Spleen (tissue), 11 donors: ENCODE measurements at regions not wholly inside any gene's neighbourhood (a gene's known extent, or its start where the extent isn't known, plus 50 kb on each side); places are given as distances from the start of the nearest gene placed in this dataset.

Source experiments
- DNase-seq: peaks from one replicate; pipeline ENCODE4 v3.0.0-alpha.2; 2020
- H3K27ac ChIP-seq, 8 donors: fragments of 200-600 bp; sonication (generic) in 7 of 8; 1 replicate in 4 of 8; 2 replicates in 4 of 8; pipeline versions ENCODE4 v1.5.0 to v1.8.0; 2016 to 2021; ENCODE audit warnings: inconsistent platforms in 4 of 8, mild to moderate bottlenecking in 4 of 8, moderate library complexity in 1 of 8
- H3K27me3 ChIP-seq, 7 donors: fragments of 200-600 bp; sonication (generic) in 6 of 7; replicated peaks in 1 of 7; 1 replicate in 4 of 7; 2 replicates in 3 of 7; pipeline versions ENCODE4 v1.5.0 to v1.8.0; 2016 to 2021; ENCODE audit warnings: inconsistent platforms in 3 of 7, mild to moderate bottlenecking in 1 of 7
- H3K36me3 ChIP-seq, 6 donors: fragments of 200-600 bp; sonication (generic) in 5 of 6; 1 replicate in 4 of 6; 2 replicates in 2 of 6; pipeline versions ENCODE4 v1.5.0 to v1.8.0; 2016 to 2021; ENCODE audit warnings: inconsistent platforms in 2 of 6
- H3K4me1 ChIP-seq, 6 donors: fragments of 200-600 bp; sonication (generic) in 5 of 6; 1 replicate in 3 of 6; 2 replicates in 3 of 6; pipeline versions ENCODE4 v1.5.0 to v1.8.0; 2016 to 2021; ENCODE audit warnings: inconsistent platforms in 3 of 6
- H3K4me3 ChIP-seq, 8 donors: fragments of 200-600 bp; sonication (generic) in 7 of 8; 1 replicate in 4 of 8; 2 replicates in 4 of 8; pipeline versions ENCODE4 v1.5.0 to v1.8.0; 2016 to 2021; ENCODE audit warnings: inconsistent platforms in 4 of 8, mild to moderate bottlenecking in 4 of 8, moderate library complexity in 2 of 8
- H3K9me3 ChIP-seq, 8 donors: fragments of 200-600 bp; sonication (generic) in 7 of 8; 1 replicate in 4 of 8; 2 replicates in 4 of 8; pipeline versions ENCODE4 v1.5.0 to v1.8.0; 2016 to 2021; ENCODE audit warnings: inconsistent platforms in 4 of 8
- CTCF ChIP-seq, 11 experiments: fragments of 200-600 bp in 7 of 11; fragments of 450-650 bp in 4 of 11; sonication (generic) in 4 of 11; IDR thresholded peaks in 8 of 11; conservative IDR thresholded peaks in 3 of 11; 1 replicate in 7 of 11; 2 replicates in 4 of 11; pipeline versions ENCODE4 v1.4.0 to v1.8.0; 2016 to 2021; ENCODE audit warnings: antibody characterized with exemption in 11 of 11, inconsistent platforms in 4 of 11, mild to moderate bottlenecking in 1 of 11
- POLR2A ChIP-seq, 3 donors: fragments of 450-650 bp; IDR thresholded peaks; one replicate each; pipeline ENCODE4 v1.5.1; 2017; ENCODE audit warnings: antibody characterized with exemption in 3 of 3, mild to moderate bottlenecking in 1 of 3
- POLR2AphosphoS5 ChIP-seq, 3 donors: sonication (generic); formaldehyde crosslinking; IDR thresholded peaks; one replicate each; pipeline ENCODE4 v1.5.1; 2017; ENCODE audit warnings: antibody characterized with exemption in 3 of 3
- WGBS, 5 donors: extraction: QIAGEN DNeasy Blood & Tissue Kit in 3 of 5; methylation state at CpG; one replicate each; pipeline versions ENCODE4 v1.1.5 to v1.1.7; 2013 to 2018; 5-methylcytosine and 5-hydroxymethylcytosine counted together
- intact Hi-C: fragments of 100-400 bp; cut with DNase I; formaldehyde crosslinking; loops from one replicate; pipeline ENCODE4 v1.15.0; 2023; ENCODE audit warnings: low total_unique reads
- donor health status: healthy with polysubstance abuse.
- donor health status: DM: no; HTN: no; CAD: no; lungs with moderate emphysema.
- donor health status: DM: no; HTN: no; CAD: no.
- donor health status: Bipolar disorder and iron deficiency.
- donor health status: healthy.
- donor health status: DM: no; HTN: no; CAD: no.
- donor health status: DM: yes; HTN: yes; CAD: no.

- no peaks in the 10 kb centered on the region for H3K36me3 ChIP-seq
- 19 to 30% (median 21%) methylated on average over 3 of the region's 3 CpGs for WGBS, 5 donors
- no peak for DNase-seq
- H3K4me3 ChIP-seq = no peak overlapping the region
- TF ChIP-seq CTCF (IDR thresholded peaks at IDR 0.05 in 8 of 11, conservative IDR thresholded peaks at IDR 0.05 in 3 of 11) (no peak), POLR2AphosphoS5 (IDR thresholded peaks at IDR 0.05) (no peak), POLR2A (IDR thresholded peaks at IDR 0.05) (no peak)
- no peaks in the 10 kb centered on the region for H3K9me3 ChIP-seq
- no peaks in the 10 kb centered on the region for H3K27me3 ChIP-seq
- peak overlapping the region in 7 of 8 donors; percentile 2 to 70 (median 52) for H3K27ac ChIP-seq
- peaks cover 0 to 19% (median 10%) of the 10 kb centered on the region in 6 donors for H3K4me1 ChIP-seq
- intact Hi-C loops = no loop called here
Observed at GRCh38 chr5:152527358-152528052, 122.4 kb upstream of the NMUR2 start.

DNA sequence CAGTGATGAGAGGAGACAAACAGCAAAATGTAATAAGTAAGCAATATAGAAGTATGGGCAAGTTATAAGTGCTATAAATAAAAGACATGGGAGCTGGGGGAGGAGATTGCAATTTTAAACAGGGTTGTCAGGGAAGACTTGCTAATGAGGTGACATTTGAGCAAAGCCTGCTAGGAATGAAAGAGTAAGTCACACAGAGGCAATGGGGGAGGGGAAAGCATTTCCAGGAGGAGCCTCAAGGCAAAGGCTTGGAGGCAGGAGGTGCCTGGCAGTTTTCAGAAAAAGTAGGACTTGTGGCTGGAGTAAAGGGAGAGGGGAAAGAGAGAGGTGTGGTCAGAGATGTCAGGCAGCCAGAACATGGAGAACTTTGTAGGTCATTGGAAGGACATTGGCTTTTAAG, 124.4 kb upstream of the NMUR2 start:
- Histone ChIP-seq H3K9me3 (no peaks in the 10 kb centered on the region), H3K4me3 (no peak overlapping the region), H3K27ac (no peak overlapping the region), H3K4me1 (peaks cover 0 to 19% (median 10%) of the 10 kb centered on the region in 6 donors), H3K36me3 (no peaks in the 10 kb centered on the region), H3K27me3 (no peaks in the 10 kb centered on the region)
- intact Hi-C loops = no loop called here
- DNase-seq = no peak
- TF ChIP-seq POLR2A (IDR thresholded peaks at IDR 0.05) = no peak
- no peak for TF ChIP-seq POLR2AphosphoS5 (IDR thresholded peaks at IDR 0.05)
- no peak for TF ChIP-seq CTCF (IDR thresholded peaks at IDR 0.05 in 8 of 11, conservative IDR thresholded peaks at IDR 0.05 in 3 of 11)

DNA sequence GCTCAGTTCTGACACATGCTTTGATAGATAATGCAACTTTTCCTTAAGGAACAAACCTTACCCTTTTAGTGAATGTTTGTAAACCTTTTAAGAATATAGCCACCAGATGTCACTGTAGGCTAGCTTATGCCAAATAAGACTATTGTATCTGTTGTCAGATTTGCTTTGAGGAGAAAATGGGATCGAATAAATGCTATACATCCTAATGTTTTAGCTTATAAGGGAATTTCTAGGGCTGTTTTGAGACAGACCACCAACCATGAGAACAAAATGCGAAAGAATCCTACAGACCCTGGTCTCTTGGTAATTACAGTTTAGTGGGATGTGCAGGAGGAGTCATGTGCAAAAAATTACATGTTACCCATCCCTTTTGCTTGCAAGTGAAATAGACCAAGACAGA, 127.6 kb upstream of the NMUR2 start:
- intact Hi-C loops = loop anchor here (5.0 kb wide), 1 partner anchor 1435 kb away; no protein-coding TSS in a partner anchor
- H3K27me3 ChIP-seq = no peaks in the 10 kb centered on the region
- TF ChIP-seq POLR2A (IDR thresholded peaks at IDR 0.05) (no peak), CTCF (IDR thresholded peaks at IDR 0.05 in 8 of 11, conservative IDR thresholded peaks at IDR 0.05 in 3 of 11) (peak in 9 of 11 experiments; percentile 3 to 53 (median 42))
- WGBS, 5 donors = 37 to 63% (median 48%) methylated on average over 2 of the region's 2 CpGs
- no peak overlapping the region for H3K27ac ChIP-seq
- DNase-seq = no peak
- H3K4me1 ChIP-seq = peaks cover 0 to 8% (median 2%) of the 10 kb centered on the region in 6 donors
- H3K36me3 ChIP-seq = no peaks in the 10 kb centered on the region
- H3K9me3 ChIP-seq = no peaks in the 10 kb centered on the region
- H3K4me3 ChIP-seq = no peak overlapping the region

- TF ChIP-seq POLR2AphosphoS5 (IDR thresholded peaks at IDR 0.05) (no peak), CTCF (IDR thresholded peaks at IDR 0.05 in 8 of 11, conservative IDR thresholded peaks at IDR 0.05 in 3 of 11) (no peak), POLR2A (IDR thresholded peaks at IDR 0.05) (no peak)
- 42 to 75% (median 62%) methylated on average over 1 of the region's 1 CpG for WGBS, 5 donors
- H3K4me3 ChIP-seq = no peak overlapping the region
- no peaks in the 10 kb centered on the region for H3K36me3 ChIP-seq
- DNase-seq = no peak
- H3K9me3 ChIP-seq = no peaks in the 10 kb centered on the region
- no peaks in the 10 kb centered on the region for H3K4me1 ChIP-seq
- intact Hi-C loops = loop anchor here (5.0 kb wide), 1 partner anchor 1433 kb away; no protein-coding TSS in a partner anchor
- H3K27me3 ChIP-seq = no peaks in the 10 kb centered on the region
- H3K27ac ChIP-seq = no peak overlapping the region
Observed at GRCh38 chr5:152534641-152535040, 129.6 kb upstream of the NMUR2 start.
